Suprapubic skin (tissue), 4 donors: ENCODE measurements at regions not wholly inside any gene's neighbourhood (a gene's known extent, or its start where the extent isn't known, plus 50 kb on each side); places are given as distances from the start of the nearest gene placed in this dataset.

Source experiments
- DNase-seq, 2 donors: peaks; one replicate each; pipeline ENCODE4 v3.0.0-alpha.2; 2019; ENCODE audit warnings: low spot score in 2 of 2
- H3K27ac ChIP-seq: fragments of 200-600 bp; sonication (generic); one replicate; pipeline ENCODE4 v1.5.1; 2019
- H3K27me3 ChIP-seq: fragments of 200-600 bp; sonication (generic); one replicate; pipeline ENCODE4 v1.5.1; 2019
- H3K36me3 ChIP-seq: fragments of 200-600 bp; sonication (generic); one replicate; pipeline ENCODE4 v1.5.1; 2019
- H3K4me1 ChIP-seq: fragments of 200-600 bp; sonication (generic); one replicate; pipeline ENCODE4 v1.5.1; 2019
- H3K4me3 ChIP-seq: fragments of 200-600 bp; sonication (generic); one replicate; pipeline ENCODE4 v1.5.1; 2019; ENCODE audit warnings: mild to moderate bottlenecking
- H3K9me3 ChIP-seq: fragments of 200-600 bp; sonication (generic); one replicate; pipeline ENCODE4 v1.5.1; 2019
- CTCF ChIP-seq, 2 donors: fragments of 200-600 bp in 1 of 2; fragments of 450-650 bp in 1 of 2; sonication (generic) in 1 of 2; IDR thresholded peaks; one replicate each; pipeline ENCODE4 v1.5.1; 2016 to 2019; ENCODE audit warnings: antibody characterized with exemption in 2 of 2, mild to moderate bottlenecking in 1 of 2, moderate library complexity in 1 of 2
- EP300 ChIP-seq: sonication (generic); formaldehyde crosslinking; IDR thresholded peaks from one replicate; pipeline ENCODE4 v1.6.1; 2017; ENCODE audit warnings: antibody characterized with exemption
- POLR2A ChIP-seq, 2 donors: fragments of 450-650 bp; IDR thresholded peaks; one replicate each; pipeline ENCODE4 v1.6.1; 2017; ENCODE audit warnings: antibody characterized with exemption in 2 of 2, mild to moderate bottlenecking in 2 of 2, moderate library complexity in 2 of 2
- POLR2AphosphoS5 ChIP-seq, 3 donors: sonication (generic); formaldehyde crosslinking; IDR thresholded peaks; one replicate each; pipeline ENCODE4 v1.6.1; 2017; ENCODE audit warnings: antibody characterized with exemption in 3 of 3
- WGBS: methylation state at CpG from one replicate; pipeline ENCODE4 v1.1.5; 2018; 5-methylcytosine and 5-hydroxymethylcytosine counted together

GRCh38 chr6:126540161-126540560, 200.2 kb downstream of the CENPW start:
- Histone ChIP-seq H3K9me3 (no peaks in the 10 kb centered on the region), H3K4me3 (no peak overlapping the region), H3K4me1 (no peaks in the 10 kb centered on the region), H3K27me3 (no peaks in the 10 kb centered on the region), H3K36me3 (no peaks in the 10 kb centered on the region), H3K27ac (no peak overlapping the region)
- DNase-seq, result no peak
- TF ChIP-seq POLR2A (IDR thresholded peaks at IDR 0.05), result no peak
- TF ChIP-seq POLR2AphosphoS5 (IDR thresholded peaks at IDR 0.05), result no peak
- no peak for TF ChIP-seq EP300
- no peak for TF ChIP-seq CTCF (IDR thresholded peaks at IDR 0.05)

- Histone ChIP-seq H3K27ac (no peak overlapping the region), H3K27me3 (no peaks in the 10 kb centered on the region), H3K4me1 (no peaks in the 10 kb centered on the region), H3K9me3 (no peaks in the 10 kb centered on the region), H3K4me3 (no peak overlapping the region), H3K36me3 (no peaks in the 10 kb centered on the region)
- TF ChIP-seq EP300 (no peak), POLR2A (IDR thresholded peaks at IDR 0.05) (no peak), POLR2AphosphoS5 (IDR thresholded peaks at IDR 0.05) (no peak), CTCF (IDR thresholded peaks at IDR 0.05) (no peak)
- WGBS, result 50% methylated on average over 5 of the region's 5 CpGs
- no peak for DNase-seq
Measured at GRCh38 chr6:126541806-126542491, 202.0 kb downstream of the CENPW start.

GRCh38 chr6:126546541-126547120, 206.7 kb downstream of the CENPW start:
- Histone ChIP-seq H3K4me3 (no peak overlapping the region), H3K27me3 (no peaks in the 10 kb centered on the region), H3K9me3 (no peaks in the 10 kb centered on the region), H3K4me1 (no peaks in the 10 kb centered on the region), H3K27ac (no peak overlapping the region), H3K36me3 (no peaks in the 10 kb centered on the region)
- no peak for DNase-seq
- TF ChIP-seq POLR2AphosphoS5 (IDR thresholded peaks at IDR 0.05) (no peak), CTCF (IDR thresholded peaks at IDR 0.05) (no peak), EP300 (no peak)
- 34% methylated on average over 1 of the region's 1 CpG for WGBS

- Histone ChIP-seq H3K36me3 (no peaks in the 10 kb centered on the region), H3K27ac (no peak overlapping the region), H3K4me1 (no peaks in the 10 kb centered on the region), H3K4me3 (no peak overlapping the region), H3K9me3 (no peaks in the 10 kb centered on the region), H3K27me3 (no peaks in the 10 kb centered on the region)
- no peak for DNase-seq
- WGBS, result 34% methylated on average over 2 of the region's 2 CpGs
- TF ChIP-seq CTCF (IDR thresholded peaks at IDR 0.05), result no peak
- no peak for TF ChIP-seq POLR2A (IDR thresholded peaks at IDR 0.05)
- no peak for TF ChIP-seq POLR2AphosphoS5 (IDR thresholded peaks at IDR 0.05)
- TF ChIP-seq EP300, result no peak
Measured at GRCh38 chr6:126548300-126548699, 208.4 kb downstream of the CENPW start.

- H3K27me3 ChIP-seq, result no peaks in the 10 kb centered on the region
- no peak for DNase-seq
- no peak overlapping the region for H3K4me3 ChIP-seq
- H3K4me1 ChIP-seq, result no peaks in the 10 kb centered on the region
- WGBS, result 94% methylated on average over 3 of the region's 5 CpGs
- no peaks in the 10 kb centered on the region for H3K36me3 ChIP-seq
- no peak overlapping the region for H3K27ac ChIP-seq
- TF ChIP-seq EP300, result no peak
- no peak for TF ChIP-seq CTCF (IDR thresholded peaks at IDR 0.05)
- TF ChIP-seq POLR2AphosphoS5 (IDR thresholded peaks at IDR 0.05), result no peak
- TF ChIP-seq POLR2A (IDR thresholded peaks at IDR 0.05), result no peak
- no peaks in the 10 kb centered on the region for H3K9me3 ChIP-seq
Measured at GRCh38 chr6:126550323-126550722, 210.4 kb downstream of the CENPW start.
